ENCODE measurements at regions not wholly inside any gene's neighbourhood (a gene's known extent, or its start where the extent isn't known, plus 50 kb on each side); places are given as distances from the start of the nearest gene placed in this dataset.

DNA sequence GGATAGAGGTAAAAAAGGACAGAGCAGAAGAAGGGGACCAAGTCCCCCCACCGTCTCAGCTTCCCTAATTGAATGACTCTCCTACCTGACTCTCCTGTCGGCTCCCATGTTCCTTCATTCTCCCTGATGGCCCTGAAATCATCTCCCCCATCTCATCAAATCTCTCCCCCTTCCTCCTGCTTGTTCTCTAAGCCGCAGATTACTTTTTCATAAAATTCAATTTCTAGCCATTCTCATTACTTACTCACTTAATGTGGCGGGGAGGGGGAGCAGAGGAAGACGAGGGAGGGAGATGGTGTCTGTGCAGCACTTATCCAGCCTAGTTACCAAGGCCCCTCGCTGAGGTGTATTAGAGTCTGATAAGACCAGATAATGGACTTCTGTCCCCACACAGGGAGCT lies 161.5 kb downstream of the CCT6B start:
- no peak overlapping the region for H3K4me3 ChIP-seq (ENCODE audit: low read depth, low read length)
- TF ChIP-seq CTCF (IDR thresholded peaks at IDR 0.05; ENCODE audit: low read depth, low read length, missing control alignments): no peak
- no peak for DNase-seq (ENCODE audit: low read depth)

DNA sequence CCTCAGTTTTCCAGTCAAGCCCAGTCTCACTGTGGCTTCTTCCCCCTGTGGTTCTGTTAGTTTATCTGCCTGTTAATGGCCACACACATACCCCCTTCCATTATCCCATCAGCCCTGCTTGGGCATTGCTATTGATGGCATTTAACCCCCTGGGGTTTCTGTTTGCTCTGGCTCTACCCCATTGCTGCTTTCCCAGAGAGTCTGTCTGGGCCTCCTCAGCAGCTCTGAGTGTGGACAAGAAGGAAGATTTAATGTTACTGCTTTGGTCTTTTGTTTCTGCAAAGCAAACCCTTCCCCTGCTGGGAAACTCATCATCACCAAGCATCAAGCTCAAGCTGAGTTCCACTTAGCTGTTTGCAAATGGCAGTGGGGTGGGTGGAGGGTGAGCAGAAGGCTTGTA lies 162.7 kb downstream of the CCT6B start:
- H3K4me3 ChIP-seq (ENCODE audit: low read depth, low read length): no peak overlapping the region
- no peak for DNase-seq (ENCODE audit: low read depth)
- TF ChIP-seq CTCF (IDR thresholded peaks at IDR 0.05; ENCODE audit: low read depth, low read length, missing control alignments): no peak

DNA sequence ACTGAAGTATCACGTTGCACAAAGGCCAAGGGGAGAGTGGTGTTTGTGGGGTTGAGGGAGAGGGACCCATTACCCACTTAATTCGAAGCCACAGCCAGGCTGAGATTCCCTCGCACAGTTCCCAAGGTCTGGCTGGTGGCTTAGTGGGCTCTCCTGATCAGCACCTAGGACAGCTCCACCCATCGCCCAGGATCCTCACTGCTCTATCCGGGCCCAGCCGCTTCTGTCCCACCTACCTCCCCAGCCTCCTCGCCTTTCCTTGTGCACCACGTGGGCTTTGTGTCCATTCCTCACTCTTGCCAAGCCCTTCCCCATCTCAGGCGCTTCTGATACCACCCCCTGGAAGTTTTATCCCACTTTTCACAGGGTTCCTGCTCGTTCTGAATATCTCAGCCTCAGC lies 163.5 kb downstream of the CCT6B start:
- no peak for DNase-seq (ENCODE audit: low read depth)
- no peak for TF ChIP-seq CTCF (IDR thresholded peaks at IDR 0.05; ENCODE audit: low read depth, low read length, missing control alignments)
- no peak overlapping the region for H3K4me3 ChIP-seq (ENCODE audit: low read depth, low read length)

DNA sequence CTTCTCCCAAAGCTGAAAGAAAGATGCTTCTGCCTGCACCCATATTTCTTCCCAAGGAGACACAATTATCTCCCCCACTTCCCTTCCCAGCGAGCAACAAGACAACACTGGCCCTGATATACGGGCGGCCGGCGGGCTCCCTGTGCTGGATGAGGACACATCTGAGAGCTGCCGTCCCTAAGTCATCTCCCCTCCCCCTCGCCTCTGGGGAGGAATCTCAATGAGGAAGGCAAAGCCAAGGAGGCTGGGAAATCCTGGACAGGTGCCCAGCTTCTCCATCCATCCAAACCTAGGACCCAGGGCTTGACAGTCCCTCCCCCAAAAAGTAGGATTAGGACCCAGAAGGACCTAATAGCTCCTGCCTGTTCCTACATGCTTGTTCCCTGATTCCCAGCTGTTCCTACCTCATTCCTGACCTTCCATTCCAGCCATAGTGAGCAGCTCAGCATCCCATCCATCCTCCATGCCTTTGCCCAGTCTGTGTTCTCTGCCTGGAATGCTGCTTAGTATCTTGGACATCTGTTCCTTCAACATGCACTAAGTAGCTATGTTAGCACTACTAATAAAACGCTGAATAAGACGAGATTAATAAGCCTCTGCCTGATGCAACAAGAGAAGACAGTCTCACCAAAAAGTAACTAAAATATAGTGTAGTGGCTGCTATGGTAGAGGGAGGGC lies 167.9 kb downstream of the CCT6B start:
- TF ChIP-seq CTCF (IDR thresholded peaks at IDR 0.05; ENCODE audit: low read depth, low read length, missing control alignments): no peak
- H3K4me3 ChIP-seq (ENCODE audit: low read depth, low read length): no peak overlapping the region
- no peak for DNase-seq (ENCODE audit: low read depth)

- DNase-seq (ENCODE audit: low read depth): no peak
- no peak overlapping the region for H3K4me3 ChIP-seq (ENCODE audit: low read depth, low read length)
- no peak for TF ChIP-seq CTCF (IDR thresholded peaks at IDR 0.05; ENCODE audit: low read depth, low read length, missing control alignments)
Observed at GRCh38 chr17:34788696-34789095, 172.6 kb downstream of the CCT6B start.

GRCh38 chr17:34784526-34784925 lies 176.7 kb downstream of the CCT6B start:
- TF ChIP-seq CTCF (IDR thresholded peaks at IDR 0.05; ENCODE audit: low read depth, low read length, missing control alignments): no peak
- no peak for DNase-seq (ENCODE audit: low read depth)
- no peak overlapping the region for H3K4me3 ChIP-seq (ENCODE audit: low read depth, low read length)

DNA sequence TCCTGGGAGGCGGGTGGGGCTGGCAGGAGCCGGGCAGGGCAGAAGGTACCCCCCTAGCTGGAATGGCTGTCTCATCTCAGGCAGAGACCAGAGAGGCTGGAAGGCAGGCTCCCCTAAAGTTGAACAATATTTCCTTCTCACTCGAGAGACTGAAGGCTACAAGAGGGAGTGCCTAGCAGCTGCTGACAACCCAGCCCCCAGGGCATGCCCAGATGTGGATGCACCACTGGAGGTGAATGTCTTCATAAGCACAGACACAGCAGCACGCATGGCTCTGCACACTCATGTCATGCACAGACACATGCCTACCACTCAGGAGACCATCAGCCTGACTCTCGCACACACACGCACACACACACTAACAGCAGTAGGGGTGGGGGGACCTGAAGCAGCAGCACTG lies 179.0 kb downstream of the CCT6B start:
- DNase-seq (ENCODE audit: low read depth): no peak
- no peak overlapping the region for H3K4me3 ChIP-seq (ENCODE audit: low read depth, low read length)
- TF ChIP-seq CTCF (IDR thresholded peaks at IDR 0.05; ENCODE audit: low read depth, low read length, missing control alignments): no peak

Data from GM12864 (cell line).